ENCODE measurements at regions not wholly inside any gene's neighbourhood (a gene's known extent, or its start where the extent isn't known, plus 50 kb on each side); places are given as distances from the start of the nearest gene placed in this dataset.
A peak's percentile ranks its signal among the peaks of the same experiment; 100 is the strongest.

GRCh38 chr9:665296-665695 is 176.2 kb upstream of the DMRT1 start:
- no peaks in the 10 kb centered on the region for H3K9me3 ChIP-seq
- no peaks in the 10 kb centered on the region for H3K36me3 ChIP-seq
- DNase-seq: no peak
- H3K4me3 ChIP-seq: no peak overlapping the region
- no peak for TF ChIP-seq CTCF (IDR thresholded peaks at IDR 0.05)
- no peaks in the 10 kb centered on the region for H3K27me3 ChIP-seq
- no peak for ATAC-seq
- H3K27ac ChIP-seq: no peak overlapping the region
- intact Hi-C loops (cut with DNase I): no loop called here
- H3K4me1 ChIP-seq: no peaks in the 10 kb centered on the region

GRCh38 chr9:671997-672396 is 169.5 kb upstream of the DMRT1 start:
- Histone ChIP-seq H3K27me3 (no peaks in the 10 kb centered on the region), H3K4me1 (no peaks in the 10 kb centered on the region), H3K36me3 (no peaks in the 10 kb centered on the region), H3K4me3 (no peak overlapping the region), H3K9me3 (no peaks in the 10 kb centered on the region), H3K27ac (no peak overlapping the region)
- ATAC-seq: peak; percentile 62
- intact Hi-C loops (cut with DNase I): no loop called here
- DNase-seq: no peak
- TF ChIP-seq CTCF (IDR thresholded peaks at IDR 0.05): no peak

- no peak overlapping the region for H3K4me3 ChIP-seq
- DNase-seq (no peak), ATAC-seq (no peak)
- H3K9me3 ChIP-seq: no peaks in the 10 kb centered on the region
- no peaks in the 10 kb centered on the region for H3K4me1 ChIP-seq
- TF ChIP-seq CTCF (IDR thresholded peaks at IDR 0.05): no peak
- intact Hi-C loops (cut with DNase I): no loop called here
- no peaks in the 10 kb centered on the region for H3K27me3 ChIP-seq
- H3K36me3 ChIP-seq: no peaks in the 10 kb centered on the region
- no peak overlapping the region for H3K27ac ChIP-seq
These were observed 168.6 kb upstream of the DMRT1 start for GRCh38 chr9:672851-673250.

DNA sequence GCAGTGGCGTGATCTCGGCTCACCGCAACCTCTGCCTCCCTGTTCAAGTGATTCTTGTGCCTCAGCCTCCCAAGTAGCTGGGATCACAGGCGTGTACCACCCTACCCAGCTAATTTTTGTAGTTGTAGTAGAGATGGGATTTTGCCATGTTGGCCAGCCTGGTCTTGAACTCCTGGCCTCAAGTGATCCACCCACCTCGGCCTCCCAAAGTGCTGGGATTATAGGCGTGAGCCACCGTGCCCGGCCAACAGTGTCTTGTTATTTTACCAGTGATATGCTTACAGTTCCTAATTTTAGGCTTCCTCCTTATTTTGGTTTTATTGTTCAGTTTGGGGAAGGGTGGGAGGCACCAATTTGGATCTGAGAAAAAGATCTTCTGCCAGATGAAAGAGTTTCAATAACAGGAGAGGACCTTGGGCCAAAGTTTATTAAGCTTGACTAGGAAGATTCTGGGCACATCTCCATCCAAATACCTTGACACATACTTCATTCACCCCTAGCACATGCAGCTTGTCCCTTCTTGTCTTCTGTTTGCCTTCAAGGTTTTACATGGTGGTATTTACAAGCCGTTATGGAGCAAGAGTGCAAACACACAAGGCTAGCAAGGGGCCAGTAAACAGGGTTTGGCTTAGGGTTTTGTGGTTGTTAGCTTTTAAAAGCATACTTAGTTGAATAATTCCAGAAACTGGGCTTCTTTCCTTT is 168.1 kb upstream of the DMRT1 start:
- Histone ChIP-seq H3K4me1 (peaks cover 5% of the 10 kb centered on the region), H3K36me3 (no peaks in the 10 kb centered on the region), H3K27me3 (no peaks in the 10 kb centered on the region), H3K27ac (no peak overlapping the region), H3K9me3 (no peaks in the 10 kb centered on the region), H3K4me3 (no peak overlapping the region)
- intact Hi-C loops (cut with DNase I): no loop called here
- TF ChIP-seq CTCF (IDR thresholded peaks at IDR 0.05): no peak
- DNase-seq (no peak), ATAC-seq (no peak)

- TF ChIP-seq CTCF (IDR thresholded peaks at IDR 0.05): no peak
- no peak overlapping the region for H3K4me3 ChIP-seq
- ATAC-seq (no peak), DNase-seq (no peak)
- H3K9me3 ChIP-seq: no peaks in the 10 kb centered on the region
- peaks cover 5% of the 10 kb centered on the region for H3K4me1 ChIP-seq
- no peaks in the 10 kb centered on the region for H3K27me3 ChIP-seq
- no peak overlapping the region for H3K27ac ChIP-seq
- no peaks in the 10 kb centered on the region for H3K36me3 ChIP-seq
- intact Hi-C loops (cut with DNase I): no loop called here
These were observed 167.5 kb upstream of the DMRT1 start for GRCh38 chr9:673966-674526.
